ENCODE measurements at regions not wholly inside any gene's neighbourhood (a gene's known extent, or its start where the extent isn't known, plus 50 kb on each side); places are given as distances from the start of the nearest gene placed in this dataset.

- TF ChIP-seq EZH2phosphoT487 (IDR thresholded peaks at IDR 0.05; ENCODE audit: insufficient read depth, low read depth) = no peak
- no peak for TF ChIP-seq EZH2 (IDR thresholded peaks at IDR 0.05; ENCODE audit: insufficient read depth, poor library complexity, severe bottlenecking)
Measured at GRCh38 chr1:48127735-48128685, 94.5 kb upstream of the SLC5A9 start.

All from GM23248 (cell line).